ENCODE measurements at regions not wholly inside any gene's neighbourhood (a gene's known extent, or its start where the extent isn't known, plus 50 kb on each side); places are given as distances from the start of the nearest gene placed in this dataset.

- no peak for TF ChIP-seq EZH2 (IDR thresholded peaks at IDR 0.05; ENCODE audit: borderline replicate concordance)
- no peak for TF ChIP-seq CTCF (IDR thresholded peaks at IDR 0.05; ENCODE audit: poor library complexity)
Observed at GRCh38 chr13:73531014-73531413, 472.2 kb downstream of the KLF5 start.

All from hepatocyte (in vitro differentiated cells).